Osteocyte (in vitro differentiated cells): ENCODE measurements at regions not wholly inside any gene's neighbourhood (a gene's known extent, or its start where the extent isn't known, plus 50 kb on each side); places are given as distances from the start of the nearest gene placed in this dataset.

Experiments used
- DNase-seq: peaks from one replicate; pipeline ENCODE4 v3.0.0; 2021; ENCODE audit warnings: mixed read lengths; ENCODE audit not compliant: unreplicated experiment; ENCODE audit errors: extremely low spot score
- H3K27ac Mint-ChIP-seq: one replicate; pipeline ENCODE4 v1.8.0; 2021; ENCODE audit warnings: mild to moderate bottlenecking, mixed read lengths; ENCODE audit not compliant: unreplicated experiment
- H3K27me3 Mint-ChIP-seq: one replicate; pipeline ENCODE4 v1.8.0; 2021; ENCODE audit warnings: mixed read lengths; ENCODE audit not compliant: unreplicated experiment
- H3K36me3 Mint-ChIP-seq: one replicate; pipeline ENCODE4 v1.8.0; 2021; ENCODE audit warnings: mixed read lengths; ENCODE audit not compliant: unreplicated experiment
- H3K4me1 Mint-ChIP-seq: one replicate; pipeline ENCODE4 v1.8.0; 2021; ENCODE audit warnings: mixed read lengths; ENCODE audit not compliant: unreplicated experiment
- H3K4me3 Mint-ChIP-seq: one replicate; pipeline ENCODE4 v1.8.0; 2021; ENCODE audit warnings: mild to moderate bottlenecking, moderate library complexity, mixed read lengths; ENCODE audit not compliant: unreplicated experiment
- H3K9me3 Mint-ChIP-seq: one replicate; pipeline ENCODE4 v1.8.0; 2021; ENCODE audit warnings: mixed read lengths; ENCODE audit not compliant: unreplicated experiment
- TF ChIP-seq, protein P1 (sequence below): fragments of 200-600 bp; sonication (generic); IDR thresholded peaks from 2 replicates; pipeline ENCODE4 v1.5.0; 2021; ENCODE audit warnings: antibody characterized with exemption, mild to moderate bottlenecking, moderate library complexity

DNA sequence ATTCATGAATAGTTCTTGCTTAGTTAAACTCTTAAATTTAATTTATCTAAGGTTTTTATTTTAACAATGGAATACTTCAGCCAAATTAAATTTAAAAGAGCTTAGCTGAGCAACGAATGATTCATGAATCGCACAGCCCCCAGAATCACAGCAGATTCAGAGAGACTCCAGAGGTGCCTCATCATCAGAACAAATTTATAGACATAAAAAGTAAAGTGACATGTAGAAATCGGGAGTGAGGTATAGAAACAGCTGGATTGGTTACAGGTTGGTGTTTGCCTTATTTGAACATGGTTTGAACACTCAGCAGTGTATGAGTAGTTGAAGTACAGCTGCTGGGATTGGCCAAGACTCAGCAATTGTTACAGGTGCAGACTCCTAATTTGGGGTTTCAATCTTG, 132.7 kb upstream of the MAP3K4 start:
- H3K4me3 Mint-ChIP-seq: no peak overlapping the region
- DNase-seq: no peak
- H3K27me3 Mint-ChIP-seq: no peaks in the 10 kb centered on the region
- H3K9me3 Mint-ChIP-seq: no peaks in the 10 kb centered on the region
- no peaks in the 10 kb centered on the region for H3K36me3 Mint-ChIP-seq
- TF ChIP-seq, protein P1, sequence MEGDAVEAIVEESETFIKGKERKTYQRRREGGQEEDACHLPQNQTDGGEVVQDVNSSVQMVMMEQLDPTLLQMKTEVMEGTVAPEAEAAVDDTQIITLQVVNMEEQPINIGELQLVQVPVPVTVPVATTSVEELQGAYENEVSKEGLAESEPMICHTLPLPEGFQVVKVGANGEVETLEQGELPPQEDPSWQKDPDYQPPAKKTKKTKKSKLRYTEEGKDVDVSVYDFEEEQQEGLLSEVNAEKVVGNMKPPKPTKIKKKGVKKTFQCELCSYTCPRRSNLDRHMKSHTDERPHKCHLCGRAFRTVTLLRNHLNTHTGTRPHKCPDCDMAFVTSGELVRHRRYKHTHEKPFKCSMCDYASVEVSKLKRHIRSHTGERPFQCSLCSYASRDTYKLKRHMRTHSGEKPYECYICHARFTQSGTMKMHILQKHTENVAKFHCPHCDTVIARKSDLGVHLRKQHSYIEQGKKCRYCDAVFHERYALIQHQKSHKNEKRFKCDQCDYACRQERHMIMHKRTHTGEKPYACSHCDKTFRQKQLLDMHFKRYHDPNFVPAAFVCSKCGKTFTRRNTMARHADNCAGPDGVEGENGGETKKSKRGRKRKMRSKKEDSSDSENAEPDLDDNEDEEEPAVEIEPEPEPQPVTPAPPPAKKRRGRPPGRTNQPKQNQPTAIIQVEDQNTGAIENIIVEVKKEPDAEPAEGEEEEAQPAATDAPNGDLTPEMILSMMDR: no peak
- H3K27ac Mint-ChIP-seq: no peak overlapping the region
- no peaks in the 10 kb centered on the region for H3K4me1 Mint-ChIP-seq

DNA sequence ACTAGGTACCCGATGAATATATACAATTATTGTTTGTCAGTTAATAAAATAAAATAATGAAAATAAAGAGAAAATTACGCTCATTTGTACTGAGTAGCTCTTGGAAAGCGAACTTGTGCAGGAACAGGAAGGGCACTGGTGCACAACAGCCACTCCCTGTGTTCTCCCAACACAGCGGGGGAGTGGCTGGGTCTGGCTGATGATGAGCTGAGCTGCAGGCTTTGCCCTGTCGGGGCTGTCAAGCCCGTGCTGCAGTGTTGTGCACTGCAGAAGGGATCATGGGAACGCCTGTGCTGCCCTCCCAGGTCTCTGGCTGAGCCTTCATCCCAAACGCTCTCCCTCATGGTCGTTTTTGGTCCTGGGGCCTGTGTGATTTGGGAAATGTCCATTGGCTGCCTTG, 131.7 kb upstream of the MAP3K4 start:
- TF ChIP-seq, protein P1: no peak
- DNase-seq: no peak
- H3K4me3 Mint-ChIP-seq: no peak overlapping the region

DNA sequence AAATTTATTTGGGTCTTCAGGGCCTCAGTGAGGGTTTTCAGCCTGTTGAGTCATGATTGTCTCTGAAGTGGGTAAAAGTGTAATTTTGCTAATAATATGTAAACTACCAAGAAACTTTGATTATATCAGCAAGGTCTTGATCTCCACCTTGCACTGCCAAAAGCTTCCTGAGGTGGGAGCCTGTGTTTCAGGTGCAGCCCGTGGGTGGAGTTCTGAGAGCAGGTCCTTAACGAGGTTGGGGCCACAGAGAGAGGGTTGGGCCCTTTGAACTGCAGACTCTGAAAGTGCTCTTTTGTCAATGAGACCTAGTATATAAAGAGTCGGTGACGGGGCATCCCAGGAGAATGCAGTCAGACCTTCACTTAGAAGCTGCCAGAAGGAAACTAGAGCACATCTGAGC, 129.7 kb upstream of the MAP3K4 start:
- H3K27me3 Mint-ChIP-seq: no peaks in the 10 kb centered on the region
- H3K4me1 Mint-ChIP-seq: no peaks in the 10 kb centered on the region
- H3K36me3 Mint-ChIP-seq: no peaks in the 10 kb centered on the region
- TF ChIP-seq, protein P1: no peak
- H3K9me3 Mint-ChIP-seq: peaks cover 6% of the 10 kb centered on the region
- DNase-seq: no peak
- no peak overlapping the region for H3K27ac Mint-ChIP-seq
- no peak overlapping the region for H3K4me3 Mint-ChIP-seq

More for the DNA sequence above, 131.7 kb upstream of the MAP3K4 start:
- Mint-ChIP-seq H3K4me1 (no peaks in the 10 kb centered on the region), H3K9me3 (peaks cover 6% of the 10 kb centered on the region), H3K27ac (no peak overlapping the region), H3K36me3 (no peaks in the 10 kb centered on the region), H3K27me3 (no peaks in the 10 kb centered on the region)

DNA sequence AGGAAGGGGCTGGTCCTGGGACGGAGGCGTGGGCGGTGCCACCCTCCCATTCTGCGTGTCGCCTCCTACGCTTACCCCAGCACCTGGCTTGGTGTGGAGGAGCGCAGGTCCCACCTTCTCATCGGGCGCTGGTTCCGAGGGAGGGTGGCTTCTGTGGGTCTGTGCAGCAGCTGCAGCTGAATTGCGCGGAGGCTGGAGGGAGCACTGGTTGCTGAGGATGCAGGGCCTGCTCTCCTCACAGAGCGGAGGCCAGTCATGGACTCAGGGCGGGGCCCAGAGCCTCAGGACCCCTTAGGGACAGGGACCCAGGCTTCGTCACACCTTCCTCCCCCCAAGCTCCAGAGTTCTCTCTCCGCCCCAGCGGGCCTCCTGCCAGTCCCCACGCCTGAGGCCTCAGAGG, 127.8 kb upstream of the MAP3K4 start:
- H3K4me3 Mint-ChIP-seq: no peak overlapping the region
- no peaks in the 10 kb centered on the region for H3K36me3 Mint-ChIP-seq
- TF ChIP-seq, protein P1: no peak
- no peaks in the 10 kb centered on the region for H3K4me1 Mint-ChIP-seq
- peaks cover 6% of the 10 kb centered on the region for H3K9me3 Mint-ChIP-seq
- DNase-seq: no peak
- no peak overlapping the region for H3K27ac Mint-ChIP-seq
- no peaks in the 10 kb centered on the region for H3K27me3 Mint-ChIP-seq

DNA sequence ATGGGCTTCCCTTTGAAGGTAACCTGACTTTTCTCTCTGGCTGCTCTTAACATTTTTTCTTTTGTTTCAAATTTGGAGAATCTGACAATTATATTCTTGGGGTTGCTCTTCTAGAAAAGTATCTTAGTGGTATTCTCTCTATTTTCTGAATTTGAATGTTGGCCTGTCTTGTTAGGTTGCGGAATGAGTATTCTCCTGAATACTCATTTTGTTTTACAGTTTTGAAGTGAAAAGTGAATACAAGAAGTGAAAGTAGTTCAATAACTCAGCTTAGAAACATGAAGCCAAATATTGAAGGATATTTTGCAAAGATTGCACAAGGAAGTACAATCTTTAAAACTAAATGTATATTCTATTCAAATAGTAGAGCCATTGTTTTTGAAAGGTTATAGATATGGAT, 120.2 kb upstream of the MAP3K4 start:
- peaks cover 8% of the 10 kb centered on the region for H3K9me3 Mint-ChIP-seq
- H3K27me3 Mint-ChIP-seq: peaks cover 2% of the 10 kb centered on the region
- TF ChIP-seq, protein P1: no peak
- no peak overlapping the region for H3K4me3 Mint-ChIP-seq
- no peaks in the 10 kb centered on the region for H3K36me3 Mint-ChIP-seq
- H3K4me1 Mint-ChIP-seq: no peaks in the 10 kb centered on the region
- no peak overlapping the region for H3K27ac Mint-ChIP-seq
- DNase-seq: no peak
